ENCODE measurements at regions not wholly inside any gene's neighbourhood (a gene's known extent, or its start where the extent isn't known, plus 50 kb on each side); places are given as distances from the start of the nearest gene placed in this dataset.

DNA sequence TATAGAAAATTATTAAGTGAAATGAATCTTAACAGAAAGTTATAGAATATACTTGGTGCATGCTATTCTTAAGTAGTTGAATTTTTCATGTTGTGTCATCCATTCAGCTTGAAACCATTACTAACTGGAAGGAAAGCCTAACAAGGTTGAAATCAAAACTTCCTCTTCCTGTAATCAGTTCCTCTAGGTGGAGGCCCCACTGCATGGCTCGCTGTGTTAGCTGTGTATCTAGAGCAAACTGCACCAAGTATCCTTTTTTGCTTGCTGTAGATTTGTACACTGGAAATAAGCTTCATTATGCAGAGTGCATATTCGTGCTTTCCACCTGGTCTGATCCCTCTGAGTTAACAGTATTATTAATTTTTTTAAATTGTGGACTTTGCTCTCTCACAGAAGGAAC is 1146.1 kb downstream of the EFNB2 start:
- TF ChIP-seq CTCF (IDR thresholded peaks at IDR 0.05): no peak
- DNase-seq (ENCODE audit: low spot score): no peak
- Histone ChIP-seq H3K4me1 (no peaks in the 10 kb centered on the region), H3K9me3 (no peaks in the 10 kb centered on the region), H3K36me3 (no peaks in the 10 kb centered on the region), H3K27me3 (no peaks in the 10 kb centered on the region), H3K27ac (no peak overlapping the region), H3K4me3 (no peak overlapping the region)

DNA sequence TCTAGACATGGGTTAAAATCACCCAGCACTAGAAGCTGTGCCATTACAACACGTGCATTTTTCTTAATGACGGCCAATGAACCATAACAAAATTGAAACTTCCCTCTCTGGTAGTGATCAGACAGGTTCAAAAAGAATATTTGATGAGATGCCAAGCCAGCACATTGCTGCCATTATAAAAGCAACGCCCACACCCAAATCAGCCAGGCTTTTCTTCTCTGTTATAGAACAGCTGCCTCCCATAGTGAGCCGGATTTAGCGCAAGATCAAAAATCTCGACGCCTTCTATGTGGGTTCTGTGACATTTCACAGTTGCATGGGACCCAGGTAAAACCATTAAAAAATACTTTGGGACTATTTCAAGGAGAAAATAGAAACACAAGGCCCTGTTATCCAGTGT is 1158.0 kb downstream of the EFNB2 start:
- DNase-seq (ENCODE audit: low spot score): no peak
- no peak overlapping the region for H3K4me3 ChIP-seq
- no peaks in the 10 kb centered on the region for H3K4me1 ChIP-seq
- no peaks in the 10 kb centered on the region for H3K9me3 ChIP-seq
- H3K27ac ChIP-seq: no peak overlapping the region
- no peaks in the 10 kb centered on the region for H3K36me3 ChIP-seq
- no peaks in the 10 kb centered on the region for H3K27me3 ChIP-seq
- TF ChIP-seq CTCF (IDR thresholded peaks at IDR 0.05): no peak

DNA sequence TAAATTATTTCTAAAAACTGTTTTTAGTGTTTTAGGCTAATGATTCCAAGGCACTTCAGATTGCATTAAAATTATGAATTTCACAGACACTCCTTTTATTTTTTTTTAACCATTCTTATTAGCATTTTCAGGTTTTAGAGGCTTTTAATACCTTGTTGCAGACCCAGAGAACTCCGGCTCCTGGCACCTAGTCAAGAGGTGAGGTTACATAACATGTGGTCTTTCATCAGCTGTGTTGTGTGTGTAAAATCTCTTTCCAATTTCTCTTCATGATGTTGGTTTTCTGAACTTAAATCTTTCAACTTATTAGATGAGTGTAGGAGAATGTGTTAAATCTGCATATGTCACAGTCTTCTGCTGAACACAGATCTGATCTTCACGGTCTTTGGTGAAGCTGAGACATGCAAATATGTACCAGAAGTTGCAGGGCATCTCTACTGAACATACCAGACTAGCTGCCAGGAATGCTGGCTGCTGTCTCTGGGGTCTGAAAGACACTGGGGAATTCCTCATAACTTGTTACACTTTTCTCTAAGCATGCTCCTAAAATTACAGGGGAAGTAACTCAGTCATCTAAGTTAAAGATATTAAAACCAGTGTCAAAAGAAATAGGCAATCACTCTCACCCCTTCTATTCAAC is 1165.3 kb downstream of the EFNB2 start:
- Histone ChIP-seq H3K36me3 (no peaks in the 10 kb centered on the region), H3K4me3 (no peak overlapping the region), H3K27ac (no peak overlapping the region), H3K27me3 (no peaks in the 10 kb centered on the region), H3K4me1 (no peaks in the 10 kb centered on the region), H3K9me3 (peaks cover 0 to 7% of the 10 kb centered on the region in 2 donors)
- TF ChIP-seq CTCF (IDR thresholded peaks at IDR 0.05): no peak
- DNase-seq (ENCODE audit: low spot score): no peak

DNA sequence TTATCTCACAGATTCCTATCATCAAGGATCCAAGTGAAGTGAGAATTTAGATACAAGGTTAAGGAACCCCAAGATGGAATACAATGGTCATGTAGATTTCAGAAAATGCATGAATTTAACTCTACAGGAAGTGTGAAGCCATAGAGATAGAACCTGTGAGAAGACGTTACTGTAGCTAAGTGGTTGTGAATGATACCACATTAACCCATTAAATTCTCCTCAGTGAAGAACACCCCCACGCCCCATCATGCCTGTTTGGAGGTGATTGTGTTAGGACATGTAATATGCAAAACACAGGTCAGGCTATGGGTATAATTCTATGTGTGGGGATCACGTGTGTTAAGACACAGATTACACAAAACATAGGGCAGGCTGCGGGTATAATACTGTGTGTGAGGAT is 1166.7 kb downstream of the EFNB2 start:
- peaks cover 0 to 7% of the 10 kb centered on the region in 2 donors for H3K9me3 ChIP-seq
- H3K27ac ChIP-seq: no peak overlapping the region
- no peaks in the 10 kb centered on the region for H3K27me3 ChIP-seq
- no peaks in the 10 kb centered on the region for H3K36me3 ChIP-seq
- no peak for TF ChIP-seq CTCF (IDR thresholded peaks at IDR 0.05)
- no peaks in the 10 kb centered on the region for H3K4me1 ChIP-seq
- no peak overlapping the region for H3K4me3 ChIP-seq
- no peak for DNase-seq (ENCODE audit: low spot score)

DNA sequence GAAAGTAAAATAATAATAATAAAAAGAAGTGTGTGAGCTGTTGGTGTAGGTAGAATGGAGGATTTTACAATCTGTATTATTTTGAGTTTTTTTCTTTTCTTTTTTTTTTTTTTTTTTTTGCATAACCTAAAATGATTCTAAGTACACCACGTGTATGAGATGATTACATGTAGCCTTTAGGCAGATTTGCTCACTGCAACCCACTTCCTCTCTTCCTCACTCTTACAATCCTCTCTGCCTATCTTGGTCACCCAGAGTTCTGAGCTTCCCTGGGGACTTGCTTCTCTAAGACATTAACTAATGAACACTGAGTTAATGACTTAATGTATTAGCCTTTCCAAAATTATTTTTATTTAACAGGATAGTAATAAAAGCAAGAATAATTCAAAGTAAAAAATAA is 1169.6 kb downstream of the EFNB2 start:
- no peak for DNase-seq (ENCODE audit: low spot score)
- H3K27me3 ChIP-seq: no peaks in the 10 kb centered on the region
- H3K36me3 ChIP-seq: no peaks in the 10 kb centered on the region
- H3K4me3 ChIP-seq: no peak overlapping the region
- no peaks in the 10 kb centered on the region for H3K4me1 ChIP-seq
- H3K9me3 ChIP-seq: no peaks in the 10 kb centered on the region
- H3K27ac ChIP-seq: no peak overlapping the region
- TF ChIP-seq CTCF (IDR thresholded peaks at IDR 0.05): no peak

- no peaks in the 10 kb centered on the region for H3K4me1 ChIP-seq
- H3K27me3 ChIP-seq: no peaks in the 10 kb centered on the region
- no peaks in the 10 kb centered on the region for H3K9me3 ChIP-seq
- no peak for TF ChIP-seq CTCF (IDR thresholded peaks at IDR 0.05)
- no peak overlapping the region for H3K27ac ChIP-seq
- no peak overlapping the region for H3K4me3 ChIP-seq
- no peak for DNase-seq (ENCODE audit: low spot score)
- H3K36me3 ChIP-seq: no peaks in the 10 kb centered on the region
Measured at GRCh38 chr13:105365021-105365550, 1170.4 kb downstream of the EFNB2 start.

Measured in right atrium auricular region (tissue), 2 donors.